K562 (cell line): ENCODE measurements at regions not wholly inside any gene's neighbourhood (a gene's known extent, or its start where the extent isn't known, plus 50 kb on each side); places are given as distances from the start of the nearest gene placed in this dataset.
A peak's percentile ranks its signal among the peaks of the same experiment; 100 is the strongest.

ENCODE experiments used
- ATAC-seq: fragments of 200-7000 bp; cut with Tn5 transposase; 3 replicates; pipeline ENCODE4 v1.9.1; 2020; ENCODE audit warnings: moderate library complexity
- BruUV-seq: library from RNA; stranded (reverse); fragments of 400-500 nt; replicated peaks from 2 replicates; lab custom pipeline; 2021; lab: Mats Ljungman, UMichigan
- CTCF ChIA-PET: fragments of 300-600 bp; formaldehyde crosslinking; extraction: SDS; loops from one replicate; lab custom pipeline; 2021; ENCODE audit warnings: low intra/inter-chr PET ratio; lab: Yijun Ruan, JAX
- POLR2A ChIA-PET: fragments of 300-600, 350-650 bp; sonication (Branson Sonifier 250); formaldehyde crosslinking; extraction: SDS; loops from one replicate; lab custom pipeline; 2021; ENCODE audit warnings: antibody characterized with exemption, inconsistent platforms; lab: Yijun Ruan, JAX
- DNase-seq, 4 experiments: peaks; one replicate each; pipeline versions ENCODE4 v3.0.0 to v3.0.0-alpha.2; 2011 to 2018; ENCODE audit warnings: low spot score in 3 of 4, mixed read lengths in 3 of 4; ENCODE audit errors: extremely low read depth in 1 of 4
- FAIRE-seq: peaks from 2 replicates; lab custom pipeline; 2011; peaks lifted over from hg19 to GRCh38; lab: Jason Lieb, UNC
- H2AFZ ChIP-seq: 2 replicates; pipeline ENCODE4 v1.6.0; 2011; ENCODE audit warnings: low read depth, low read length, control low read depth, inconsistent platforms
- H3K27ac ChIP-seq: fragments of 200-600 bp; 3 replicates; pipeline ENCODE4 v1.8.0; 2011; ENCODE audit warnings: low read depth, mild to moderate bottlenecking, control low read depth, inconsistent platforms, low read length, moderate library complexity, mixed read lengths; ENCODE audit errors: extremely low read depth
- H3K27me3 ChIP-seq, 2 experiments: fragments of 300-600 bp in 1 of 2; 2 replicates in 1 of 2; 3 replicates in 1 of 2; pipeline versions ENCODE4 v1.6.0 to v1.8.0; 2011; ENCODE audit warnings: inconsistent platforms in 2 of 2, low read length in 2 of 2, mild to moderate bottlenecking in 1 of 2, mixed read lengths in 1 of 2, moderate library complexity in 1 of 2; ENCODE audit not compliant: control insufficient read depth in 2 of 2, insufficient read depth in 2 of 2
- H3K36me3 ChIP-seq: fragments of 300-600 bp; 3 replicates; pipeline ENCODE4 v1.8.0; 2011; ENCODE audit warnings: mild to moderate bottlenecking, low read length, inconsistent platforms; ENCODE audit not compliant: control insufficient read depth, insufficient read depth
- H3K4me1 ChIP-seq, 2 experiments: fragments of 200-600 bp in 1 of 2; replicated peaks in 1 of 2; 2 replicates in 1 of 2; 3 replicates in 1 of 2; pipeline versions ENCODE4 v1.5.1 to v1.8.0; 2011; ENCODE audit warnings: inconsistent platforms in 2 of 2, low read length in 2 of 2, mild to moderate bottlenecking in 1 of 2, mixed read lengths in 1 of 2, moderate library complexity in 1 of 2; ENCODE audit not compliant: control insufficient read depth in 2 of 2, insufficient read depth in 2 of 2
- H3K4me2 ChIP-seq: 2 replicates; pipeline ENCODE4 v1.6.1; 2011; ENCODE audit warnings: low read length, control low read depth, inconsistent platforms, mixed read lengths; ENCODE audit not compliant: insufficient read depth
- H3K4me3 ChIP-seq: fragments of 200-600 bp; sonication (generic), shearing (Covaris generic); 2 replicates; pipeline ENCODE4 v1.5.1; 2016; ENCODE audit warnings: control low read depth, inconsistent platforms
- H3K79me2 ChIP-seq: fragments of 200-600 bp; 3 replicates; pipeline ENCODE4 v1.8.0; 2011; ENCODE audit warnings: low read length, inconsistent platforms; ENCODE audit not compliant: control insufficient read depth, insufficient read depth
- H3K9ac ChIP-seq, 2 experiments: 2 replicates each; pipeline versions ENCODE4 v1.6.0 to v1.6.1; 2011; ENCODE audit warnings: low read depth in 2 of 2, low read length in 2 of 2, control low read depth in 1 of 2, inconsistent platforms in 1 of 2, mild to moderate bottlenecking in 1 of 2, mixed read lengths in 1 of 2; ENCODE audit not compliant: insufficient read depth in 1 of 2
- H3K9me1 ChIP-seq: one replicate; pipeline ENCODE4 v1.6.0; 2011; ENCODE audit warnings: inconsistent platforms, mild to moderate bottlenecking, low read length, moderate library complexity; ENCODE audit not compliant: control insufficient read depth, insufficient read depth
- H3K9me3 ChIP-seq: replicated peaks from 2 replicates; pipeline ENCODE4 v1.5.1; 2011; ENCODE audit warnings: low read depth, low read length, inconsistent platforms; ENCODE audit not compliant: control insufficient read depth, insufficient read depth
- H4K20me1 ChIP-seq: replicated peaks from 2 replicates; pipeline ENCODE4 v1.6.1; 2011; ENCODE audit warnings: low read length, inconsistent platforms, mixed read lengths; ENCODE audit not compliant: control insufficient read depth, insufficient read depth
- CEBPB ChIP-seq: fragments of 450-650 bp; IDR thresholded peaks from 2 replicates; pipeline ENCODE4 v1.6.1; 2016; ENCODE audit warnings: missing genetic modification characterization, missing compliant biosample characterization
- CHD2 ChIP-seq: IDR thresholded peaks from 2 replicates; pipeline ENCODE4 v1.6.1; 2011; ENCODE audit warnings: low read depth, low read length
- EHMT2 ChIP-seq: fragments of 450-650 bp; IDR thresholded peaks from 2 replicates; pipeline ENCODE4 v1.6.1; 2018; ENCODE audit warnings: antibody characterized with exemption
- HLTF ChIP-seq: fragments of 450-650 bp; IDR thresholded peaks from 2 replicates; pipeline ENCODE4 v1.6.1; 2016
- HNRNPUL1 ChIP-seq: fragments of 200-400 bp; formaldehyde crosslinking; IDR thresholded peaks from 2 replicates; pipeline ENCODE4 v1.6.1; 2017; ENCODE audit warnings: low read length
- KAT2B ChIP-seq: IDR thresholded peaks from one replicate; pipeline ENCODE4 v1.6.1; 2012; ENCODE audit warnings: low read depth, mild to moderate bottlenecking, control low read depth, inconsistent platforms, low read length, moderate library complexity
- PCBP1 ChIP-seq: fragments of 200-400 bp; formaldehyde crosslinking; IDR thresholded peaks from 2 replicates; pipeline ENCODE4 v1.6.1; 2018; ENCODE audit warnings: mild to moderate bottlenecking, low read depth, low read length; ENCODE audit not compliant: poor library complexity, severe bottlenecking
- SP1 ChIP-seq: sonication (generic); formaldehyde crosslinking; IDR thresholded peaks from 2 replicates; pipeline ENCODE4 v1.8.1; 2022; ENCODE audit warnings: mild to moderate bottlenecking, missing genetic modification reagents
- ZNF282 ChIP-seq: sonication (generic); formaldehyde crosslinking; IDR thresholded peaks from 2 replicates; pipeline ENCODE4 v1.8.1; 2023; ENCODE audit warnings: missing genetic modification reagents
- ZNF445 ChIP-seq: fragments of 250-450 bp; sonication (Bioruptor Pico); IDR thresholded peaks from 2 replicates; pipeline ENCODE4 v1.4.0; 2020; ENCODE audit warnings: low read depth, mild to moderate bottlenecking, moderate library complexity
- ZNF589 ChIP-seq: fragments of 200-800 bp; sonication (Bioruptor generic); IDR thresholded peaks from 2 replicates; pipeline ENCODE4 v1.6.1; 2016; ENCODE audit warnings: low read depth, missing genetic modification characterization, missing compliant biosample characterization
- WGBS: fragments of 100-300 bp; shearing (Covaris generic); methylation state at CpG from one replicate; pipeline ENCODE4 v1.1.6; 2016; ENCODE audit warnings: low coverage, mixed read lengths; ENCODE audit not compliant: insufficient coverage; ENCODE audit errors: missing lambda C conversion rate; 5-methylcytosine and 5-hydroxymethylcytosine counted together
- in situ Hi-C: fragments of 300-500 bp; cut with MboI; formaldehyde crosslinking; loops from 4 replicates; pipeline ENCODE4 v1.15.0; 2018; ENCODE audit warnings: inconsistent platforms, mixed read lengths
- intact Hi-C: fragments of 100-400 bp; cut with micrococcal nuclease; formaldehyde crosslinking; loops from 2 replicates; pipeline ENCODE4 v1.14.2; 2022
- TF ChIP-seq, protein P1 (sequence below), 2 experiments: fragments of 450-650 bp in 1 of 2; IDR thresholded peaks; 2 replicates each; pipeline ENCODE4 v1.6.1; 2011 to 2017; ENCODE audit warnings: low read depth in 2 of 2, antibody characterized with exemption in 1 of 2, borderline replicate concordance in 1 of 2, low read length in 1 of 2, mild to moderate bottlenecking in 1 of 2, mixed read lengths in 1 of 2; ENCODE audit not compliant: control insufficient read depth in 1 of 2
- TF ChIP-seq, protein P2 (sequence below): fragments of 450-650 bp; IDR thresholded peaks from 2 replicates; pipeline ENCODE4 v1.6.1; 2017; ENCODE audit warnings: mild to moderate bottlenecking, moderate library complexity
- TF ChIP-seq, protein P3 (sequence below): fragments of 450-650 bp; formaldehyde crosslinking; IDR thresholded peaks from 2 replicates; pipeline ENCODE4 v1.4.0; 2020; ENCODE audit warnings: mild to moderate bottlenecking, moderate library complexity

DNA sequence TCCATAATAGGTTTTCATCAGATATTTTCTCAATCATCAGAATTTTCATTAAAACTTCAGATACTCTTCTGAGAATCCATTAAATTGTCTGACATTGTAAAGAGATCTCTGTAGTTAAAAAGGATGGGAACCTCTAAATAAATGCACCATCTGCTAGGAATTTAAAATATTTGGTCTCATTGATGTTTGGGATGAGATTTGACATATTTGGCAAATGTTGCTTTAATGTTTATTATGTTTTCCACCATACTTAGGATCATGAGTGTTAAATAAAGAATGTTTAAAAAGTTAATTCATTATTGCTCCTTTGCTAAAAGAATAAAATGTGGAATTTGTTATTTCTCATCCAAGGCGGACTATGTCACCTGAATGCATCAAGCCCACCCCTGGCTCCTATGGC, 85.5 kb upstream of the VANGL1 start:
- FAIRE-seq (peak; percentile 11), ATAC-seq (no peak), DNase-seq (no peak)
- Histone ChIP-seq H3K9ac (no peak overlapping the region), H3K79me2 (no peaks in the 10 kb centered on the region), H2AFZ (no peak overlapping the region), H3K4me3 (no peak overlapping the region), H3K36me3 (no peaks in the 10 kb centered on the region), H3K4me2 (no peak overlapping the region), H3K27ac (no peak overlapping the region), H3K9me1 (no peaks in the 10 kb centered on the region), H3K27me3 (no peaks in the 10 kb centered on the region; a peak in 1 of 5 replicates), H3K9me3 (no peaks in the 10 kb centered on the region), H4K20me1 (no peaks in the 10 kb centered on the region), H3K4me1 (no peaks in the 10 kb centered on the region)
- intact Hi-C loops, result no loop called here
- no TSS peak for BruUV-seq
- ChIA-PET CTCF (no interaction called here), POLR2A (no interaction called here)
- in situ Hi-C loops, result no loop called here
- WGBS, result 0% methylated on average over 1 of the region's 1 CpG
- TF ChIP-seq, protein P1, sequence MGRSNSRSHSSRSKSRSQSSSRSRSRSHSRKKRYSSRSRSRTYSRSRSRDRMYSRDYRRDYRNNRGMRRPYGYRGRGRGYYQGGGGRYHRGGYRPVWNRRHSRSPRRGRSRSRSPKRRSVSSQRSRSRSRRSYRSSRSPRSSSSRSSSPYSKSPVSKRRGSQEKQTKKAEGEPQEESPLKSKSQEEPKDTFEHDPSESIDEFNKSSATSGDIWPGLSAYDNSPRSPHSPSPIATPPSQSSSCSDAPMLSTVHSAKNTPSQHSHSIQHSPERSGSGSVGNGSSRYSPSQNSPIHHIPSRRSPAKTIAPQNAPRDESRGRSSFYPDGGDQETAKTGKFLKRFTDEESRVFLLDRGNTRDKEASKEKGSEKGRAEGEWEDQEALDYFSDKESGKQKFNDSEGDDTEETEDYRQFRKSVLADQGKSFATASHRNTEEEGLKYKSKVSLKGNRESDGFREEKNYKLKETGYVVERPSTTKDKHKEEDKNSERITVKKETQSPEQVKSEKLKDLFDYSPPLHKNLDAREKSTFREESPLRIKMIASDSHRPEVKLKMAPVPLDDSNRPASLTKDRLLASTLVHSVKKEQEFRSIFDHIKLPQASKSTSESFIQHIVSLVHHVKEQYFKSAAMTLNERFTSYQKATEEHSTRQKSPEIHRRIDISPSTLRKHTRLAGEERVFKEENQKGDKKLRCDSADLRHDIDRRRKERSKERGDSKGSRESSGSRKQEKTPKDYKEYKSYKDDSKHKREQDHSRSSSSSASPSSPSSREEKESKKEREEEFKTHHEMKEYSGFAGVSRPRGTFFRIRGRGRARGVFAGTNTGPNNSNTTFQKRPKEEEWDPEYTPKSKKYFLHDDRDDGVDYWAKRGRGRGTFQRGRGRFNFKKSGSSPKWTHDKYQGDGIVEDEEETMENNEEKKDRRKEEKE (IDR thresholded peaks at IDR 0.05; ENCODE audit: borderline replicate concordance in 1 of 2, control insufficient read depth in 1 of 2, low read depth in 2 of 2, low read length in 1 of 2), result no peak
- TF ChIP-seq CHD2, result no peak
- no peak for TF ChIP-seq ZNF282 (CRISPR knock-in tag)
- TF ChIP-seq ZNF589 (CRISPR knock-in tag), result no peak
- no peak for TF ChIP-seq SP1
- TF ChIP-seq HNRNPUL1, result no peak
- TF ChIP-seq HLTF, result no peak
- TF ChIP-seq, protein P2, sequence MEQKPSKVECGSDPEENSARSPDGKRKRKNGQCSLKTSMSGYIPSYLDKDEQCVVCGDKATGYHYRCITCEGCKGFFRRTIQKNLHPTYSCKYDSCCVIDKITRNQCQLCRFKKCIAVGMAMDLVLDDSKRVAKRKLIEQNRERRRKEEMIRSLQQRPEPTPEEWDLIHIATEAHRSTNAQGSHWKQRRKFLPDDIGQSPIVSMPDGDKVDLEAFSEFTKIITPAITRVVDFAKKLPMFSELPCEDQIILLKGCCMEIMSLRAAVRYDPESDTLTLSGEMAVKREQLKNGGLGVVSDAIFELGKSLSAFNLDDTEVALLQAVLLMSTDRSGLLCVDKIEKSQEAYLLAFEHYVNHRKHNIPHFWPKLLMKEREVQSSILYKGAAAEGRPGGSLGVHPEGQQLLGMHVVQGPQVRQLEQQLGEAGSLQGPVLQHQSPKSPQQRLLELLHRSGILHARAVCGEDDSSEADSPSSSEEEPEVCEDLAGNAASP, result no peak
- TF ChIP-seq, protein P3, sequence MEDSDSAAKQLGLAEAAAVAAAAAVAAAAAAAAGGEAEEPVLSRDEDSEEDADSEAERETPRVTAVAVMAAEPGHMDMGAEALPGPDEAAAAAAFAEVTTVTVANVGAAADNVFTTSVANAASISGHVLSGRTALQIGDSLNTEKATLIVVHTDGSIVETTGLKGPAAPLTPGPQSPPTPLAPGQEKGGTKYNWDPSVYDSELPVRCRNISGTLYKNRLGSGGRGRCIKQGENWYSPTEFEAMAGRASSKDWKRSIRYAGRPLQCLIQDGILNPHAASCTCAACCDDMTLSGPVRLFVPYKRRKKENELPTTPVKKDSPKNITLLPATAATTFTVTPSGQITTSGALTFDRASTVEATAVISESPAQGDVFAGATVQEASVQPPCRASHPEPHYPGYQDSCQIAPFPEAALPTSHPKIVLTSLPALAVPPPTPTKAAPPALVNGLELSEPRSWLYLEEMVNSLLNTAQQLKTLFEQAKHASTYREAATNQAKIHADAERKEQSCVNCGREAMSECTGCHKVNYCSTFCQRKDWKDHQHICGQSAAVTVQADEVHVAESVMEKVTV (CRISPR knock-in tag), result no peak
- no peak for TF ChIP-seq CEBPB (tag)
- TF ChIP-seq ZNF445 (CRISPR knock-in tag), result no peak
- TF ChIP-seq PCBP1, result no peak
- TF ChIP-seq EHMT2, result no peak
- no peak for TF ChIP-seq KAT2B
